ENCODE measurements at regions not wholly inside any gene's neighbourhood (a gene's known extent, or its start where the extent isn't known, plus 50 kb on each side); places are given as distances from the start of the nearest gene placed in this dataset.
"Not testable (repeated sequence)": the region's sequence is repeated elsewhere in the genome, so short reads cannot be mapped to it uniquely, and the experiment has no call there.

DNA sequence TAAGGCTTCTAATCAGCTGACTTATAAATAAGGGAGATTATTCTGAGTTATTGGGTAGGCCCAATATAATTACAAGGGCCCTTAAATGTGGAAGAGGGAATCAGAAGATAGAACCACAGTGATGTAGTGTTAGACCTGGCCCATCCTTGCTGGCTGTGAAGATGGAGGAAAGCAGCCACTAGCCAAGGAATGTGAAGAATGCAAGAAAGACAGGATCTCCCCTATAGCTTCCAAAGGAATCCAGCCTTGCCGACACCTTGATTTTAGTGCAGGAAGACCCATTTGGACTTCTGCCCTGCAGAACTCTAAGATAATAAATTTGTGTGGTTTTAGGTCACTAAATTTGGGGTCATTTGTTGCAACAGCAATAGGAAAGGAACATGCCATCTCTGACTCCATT, 150.6 kb downstream of the SPATA18 start:
- TF ChIP-seq, protein P1, sequence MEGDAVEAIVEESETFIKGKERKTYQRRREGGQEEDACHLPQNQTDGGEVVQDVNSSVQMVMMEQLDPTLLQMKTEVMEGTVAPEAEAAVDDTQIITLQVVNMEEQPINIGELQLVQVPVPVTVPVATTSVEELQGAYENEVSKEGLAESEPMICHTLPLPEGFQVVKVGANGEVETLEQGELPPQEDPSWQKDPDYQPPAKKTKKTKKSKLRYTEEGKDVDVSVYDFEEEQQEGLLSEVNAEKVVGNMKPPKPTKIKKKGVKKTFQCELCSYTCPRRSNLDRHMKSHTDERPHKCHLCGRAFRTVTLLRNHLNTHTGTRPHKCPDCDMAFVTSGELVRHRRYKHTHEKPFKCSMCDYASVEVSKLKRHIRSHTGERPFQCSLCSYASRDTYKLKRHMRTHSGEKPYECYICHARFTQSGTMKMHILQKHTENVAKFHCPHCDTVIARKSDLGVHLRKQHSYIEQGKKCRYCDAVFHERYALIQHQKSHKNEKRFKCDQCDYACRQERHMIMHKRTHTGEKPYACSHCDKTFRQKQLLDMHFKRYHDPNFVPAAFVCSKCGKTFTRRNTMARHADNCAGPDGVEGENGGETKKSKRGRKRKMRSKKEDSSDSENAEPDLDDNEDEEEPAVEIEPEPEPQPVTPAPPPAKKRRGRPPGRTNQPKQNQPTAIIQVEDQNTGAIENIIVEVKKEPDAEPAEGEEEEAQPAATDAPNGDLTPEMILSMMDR (IDR thresholded peaks at IDR 0.05) = no peak
- no peak for TF ChIP-seq ZFX (IDR thresholded peaks at IDR 0.05; ENCODE audit: borderline replicate concordance)
- H3K27ac ChIP-seq = no peak overlapping the region

DNA sequence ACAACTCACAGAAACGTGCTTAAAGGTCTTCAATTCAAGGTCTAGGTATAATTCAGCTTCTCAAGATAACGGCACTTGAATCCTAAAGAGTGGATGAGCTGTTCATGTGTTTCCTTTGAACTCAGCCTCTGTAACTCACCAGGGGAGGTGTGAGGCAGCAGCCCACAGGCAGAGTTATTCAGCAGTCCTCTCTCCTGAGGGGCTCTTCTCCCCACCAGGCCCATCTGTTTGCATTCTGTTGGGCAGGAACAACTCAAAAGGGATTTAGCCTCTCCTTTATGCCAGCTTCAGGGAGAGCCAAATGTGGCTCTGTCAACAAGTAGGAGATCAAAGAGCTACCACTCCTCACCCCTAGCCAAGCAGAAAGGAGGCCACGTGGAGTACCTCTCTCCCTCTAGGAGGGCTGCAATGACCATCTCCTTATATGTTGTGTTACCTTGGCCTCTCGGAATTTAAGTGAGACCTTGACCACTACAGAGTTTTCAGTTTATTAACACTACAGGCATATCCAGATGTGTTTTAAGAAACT, 151.2 kb downstream of the SPATA18 start:
- TF ChIP-seq ZFX (IDR thresholded peaks at IDR 0.05; ENCODE audit: borderline replicate concordance) = no peak
- no peak overlapping the region for H3K27ac ChIP-seq

DNA sequence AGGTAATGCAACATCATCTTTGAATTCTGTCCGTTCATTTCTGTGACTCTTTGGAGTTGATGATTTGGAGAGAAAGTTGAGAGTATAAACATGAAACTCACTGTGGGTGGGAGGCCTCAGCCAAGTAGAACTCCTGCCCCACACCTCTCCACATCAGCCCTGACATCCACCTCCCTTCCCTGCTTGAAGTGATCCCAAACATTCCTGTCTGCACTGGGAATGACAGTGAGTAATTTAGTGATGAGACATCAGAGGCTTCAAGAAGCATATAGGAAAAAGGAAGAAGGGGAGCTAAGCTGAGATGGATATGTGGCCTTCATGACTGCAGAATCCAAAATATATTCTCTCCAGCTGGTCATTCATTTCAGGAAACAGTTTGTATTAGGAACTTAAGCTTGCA, 151.8 kb downstream of the SPATA18 start:
- no peak overlapping the region for H3K27ac ChIP-seq
- TF ChIP-seq ZFX (IDR thresholded peaks at IDR 0.05; ENCODE audit: borderline replicate concordance) = no peak
- TF ChIP-seq, protein P1 (IDR thresholded peaks at IDR 0.05) = no peak

DNA sequence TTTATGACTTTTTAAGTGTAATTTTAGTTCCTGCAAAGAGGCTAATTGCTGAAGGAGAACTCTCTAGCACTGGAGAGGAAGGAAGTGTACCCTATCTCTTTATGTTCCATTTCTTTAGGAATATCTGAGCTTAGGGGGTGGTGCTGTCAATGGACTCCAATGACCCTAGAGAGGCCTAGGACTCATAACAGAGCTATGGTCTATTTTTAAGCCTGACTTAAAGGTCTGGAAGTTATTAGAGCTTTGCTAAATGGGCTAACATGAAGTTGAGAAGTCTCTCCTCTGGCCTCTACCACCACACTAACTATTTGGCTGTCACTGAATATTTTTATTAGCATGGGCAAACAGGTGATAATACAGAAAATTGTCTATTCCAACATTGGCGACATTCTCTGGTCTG, 152.2 kb downstream of the SPATA18 start:
- no peak overlapping the region for H3K27ac ChIP-seq
- no peak for TF ChIP-seq ZFX (IDR thresholded peaks at IDR 0.05; ENCODE audit: borderline replicate concordance)
- TF ChIP-seq, protein P1 (IDR thresholded peaks at IDR 0.05) = no peak

DNA sequence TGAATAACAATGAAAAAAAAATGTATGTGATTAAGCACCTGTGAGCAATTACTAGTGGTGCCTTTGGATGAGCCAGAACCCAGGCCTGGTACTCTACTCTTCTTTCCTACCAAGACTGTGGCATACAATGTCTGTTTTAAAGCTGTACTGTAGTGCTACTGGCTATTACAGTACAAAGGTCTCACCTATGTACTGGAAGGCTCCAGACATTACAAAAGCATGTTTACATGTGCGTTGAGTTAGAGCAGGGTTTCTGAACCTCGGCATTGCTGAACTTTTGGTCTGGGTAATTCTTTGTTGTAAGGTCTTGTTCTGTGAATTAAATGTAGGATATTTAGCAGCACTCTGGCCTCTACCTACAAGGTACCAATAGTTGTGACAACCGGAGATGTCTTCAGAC, 153.8 kb downstream of the SPATA18 start:
- no peak for TF ChIP-seq ZFX (IDR thresholded peaks at IDR 0.05; ENCODE audit: borderline replicate concordance)
- TF ChIP-seq, protein P1 (IDR thresholded peaks at IDR 0.05) = no peak
- no peak overlapping the region for H3K27ac ChIP-seq

DNA sequence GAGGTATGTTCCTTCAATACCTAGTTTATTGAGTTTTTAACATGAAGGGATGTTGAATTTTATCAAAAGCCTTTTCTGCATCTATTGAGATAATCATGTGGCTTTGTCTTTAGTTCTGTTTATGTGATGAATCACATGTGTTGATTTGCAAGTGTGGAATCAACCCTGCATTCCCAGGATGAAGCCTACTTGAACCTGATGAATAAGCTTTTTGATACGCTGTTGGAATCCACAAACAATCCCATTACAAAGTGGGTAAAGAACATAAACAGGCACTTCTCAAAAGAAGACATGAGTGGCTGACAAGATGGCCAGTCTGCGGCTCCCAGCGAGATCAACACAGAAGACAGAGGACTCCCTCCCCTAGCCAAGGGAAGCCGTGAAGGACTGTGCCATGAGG, 156.0 kb downstream of the SPATA18 start:
- H3K27ac ChIP-seq = not testable (repeated sequence)

DNA sequence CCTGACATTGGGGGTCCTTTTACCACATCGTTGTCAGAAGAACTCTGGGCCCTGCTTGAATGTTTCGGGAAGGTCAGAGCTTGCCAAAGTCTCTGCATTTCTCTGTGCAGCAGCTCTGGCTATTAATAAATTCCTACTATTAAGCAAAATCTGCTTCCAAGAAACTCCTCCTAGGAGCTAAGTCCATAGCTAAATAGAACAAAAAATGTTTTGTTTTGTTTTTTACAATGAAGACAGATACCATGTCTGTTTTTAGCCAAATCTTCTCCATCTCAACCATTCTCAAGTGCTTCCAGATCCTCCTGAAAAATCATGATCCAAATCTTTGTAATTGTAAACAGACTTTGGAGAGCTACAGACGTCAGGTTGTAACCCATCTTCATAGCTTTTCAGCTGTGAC, 161.6 kb downstream of the SPATA18 start:
- TF ChIP-seq, protein P1 (IDR thresholded peaks at IDR 0.05) = no peak
- no peak for TF ChIP-seq ZFX (IDR thresholded peaks at IDR 0.05; ENCODE audit: borderline replicate concordance)
- H3K27ac ChIP-seq = no peak overlapping the region

DNA sequence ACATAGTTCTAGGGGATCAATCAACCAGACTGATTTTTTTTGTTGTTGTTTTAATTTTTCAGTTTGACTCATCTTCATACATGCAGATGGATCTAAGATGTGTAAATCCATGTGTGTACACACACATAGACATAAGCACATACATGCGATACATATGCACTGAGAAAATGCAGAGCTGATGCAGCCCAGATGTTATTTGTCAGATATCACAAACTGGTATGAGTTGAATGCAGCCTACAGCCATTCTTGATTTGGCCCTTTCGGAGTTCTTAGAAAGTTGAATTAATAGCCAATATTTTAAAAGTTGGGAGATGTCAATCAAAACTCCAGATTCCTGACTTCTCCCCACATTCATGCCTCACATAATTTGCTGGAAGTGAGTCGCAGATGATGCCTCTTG, 180.4 kb downstream of the SPATA18 start:
- no peak overlapping the region for H3K27ac ChIP-seq
- TF ChIP-seq, protein P1 (IDR thresholded peaks at IDR 0.05) = no peak
- no peak for TF ChIP-seq ZFX (IDR thresholded peaks at IDR 0.05; ENCODE audit: borderline replicate concordance)
